ENCODE measurements at regions not wholly inside any gene's neighbourhood (a gene's known extent, or its start where the extent isn't known, plus 50 kb on each side); places are given as distances from the start of the nearest gene placed in this dataset.

GRCh38 chr2:12819721-12820120, 103.0 kb downstream of the TRIB2 start:
- TF ChIP-seq, protein P1, sequence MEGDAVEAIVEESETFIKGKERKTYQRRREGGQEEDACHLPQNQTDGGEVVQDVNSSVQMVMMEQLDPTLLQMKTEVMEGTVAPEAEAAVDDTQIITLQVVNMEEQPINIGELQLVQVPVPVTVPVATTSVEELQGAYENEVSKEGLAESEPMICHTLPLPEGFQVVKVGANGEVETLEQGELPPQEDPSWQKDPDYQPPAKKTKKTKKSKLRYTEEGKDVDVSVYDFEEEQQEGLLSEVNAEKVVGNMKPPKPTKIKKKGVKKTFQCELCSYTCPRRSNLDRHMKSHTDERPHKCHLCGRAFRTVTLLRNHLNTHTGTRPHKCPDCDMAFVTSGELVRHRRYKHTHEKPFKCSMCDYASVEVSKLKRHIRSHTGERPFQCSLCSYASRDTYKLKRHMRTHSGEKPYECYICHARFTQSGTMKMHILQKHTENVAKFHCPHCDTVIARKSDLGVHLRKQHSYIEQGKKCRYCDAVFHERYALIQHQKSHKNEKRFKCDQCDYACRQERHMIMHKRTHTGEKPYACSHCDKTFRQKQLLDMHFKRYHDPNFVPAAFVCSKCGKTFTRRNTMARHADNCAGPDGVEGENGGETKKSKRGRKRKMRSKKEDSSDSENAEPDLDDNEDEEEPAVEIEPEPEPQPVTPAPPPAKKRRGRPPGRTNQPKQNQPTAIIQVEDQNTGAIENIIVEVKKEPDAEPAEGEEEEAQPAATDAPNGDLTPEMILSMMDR (IDR thresholded peaks at IDR 0.05): no peak
- TF ChIP-seq EP300 (IDR thresholded peaks at IDR 0.05; ENCODE audit: low read depth): no peak
- no peak for TF ChIP-seq POLR2A (IDR thresholded peaks at IDR 0.05)
- no peak for TF ChIP-seq POLR2AphosphoS5 (IDR thresholded peaks at IDR 0.05)
